ENCODE measurements at regions not wholly inside any gene's neighbourhood (a gene's known extent, or its start where the extent isn't known, plus 50 kb on each side); places are given as distances from the start of the nearest gene placed in this dataset.

DNA sequence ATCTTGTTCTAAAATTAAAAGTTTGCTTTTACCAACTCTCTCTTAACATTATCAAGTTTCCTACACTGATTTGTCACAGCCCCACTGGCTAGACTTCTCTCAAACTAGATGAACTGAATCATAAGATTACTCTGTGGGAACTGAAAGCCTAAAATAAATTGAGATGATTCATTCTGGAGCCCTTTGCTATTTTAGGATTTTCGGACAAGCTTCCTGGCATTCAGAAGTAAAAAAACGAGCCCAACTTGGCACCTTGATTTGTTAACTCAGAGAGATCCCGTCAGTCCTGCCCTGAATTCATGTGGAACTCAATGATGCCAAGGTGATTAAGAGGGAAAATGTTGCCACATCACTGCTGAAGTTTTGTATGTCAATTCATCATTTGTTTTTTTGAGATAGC, 122.0 kb upstream of the NRSN1 start:
- Histone ChIP-seq H3K9me3 (ENCODE audit: control insufficient read depth, low read length) (no peaks in the 10 kb centered on the region), H3K4ac (ENCODE audit: low read depth in 1 of 2, low read length in 2 of 2) (no peak overlapping the region), H2BK15ac (ENCODE audit: low read depth, poor library complexity, severe bottlenecking) (no peak overlapping the region), H4K8ac (ENCODE audit: low read length) (no peak overlapping the region), H3K23ac (ENCODE audit: low read length in 2 of 2) (no peak overlapping the region), H4K91ac (ENCODE audit: low read length) (no peak overlapping the region), H2BK12ac (ENCODE audit: low read length in 2 of 2) (no peak overlapping the region), H2AK5ac (ENCODE audit: low read length, severe bottlenecking) (no peak overlapping the region), H3K36me3 (ENCODE audit: control insufficient read depth in 1 of 2, insufficient read depth in 2 of 2, low read depth in 1 of 2, low read length in 2 of 2) (no peaks in the 10 kb centered on the region), H2BK120ac (ENCODE audit: low read depth, low read length) (no peak overlapping the region), H3K4me2 (ENCODE audit: low read length, poor library complexity, severe bottlenecking) (no peak overlapping the region), H3K14ac (ENCODE audit: low read length in 2 of 2) (no peak overlapping the region), H3K27me3 (ENCODE audit: control insufficient read depth in 1 of 2, insufficient read depth in 1 of 2, low read length in 2 of 2) (no peaks in the 10 kb centered on the region), H3K4me3 (ENCODE audit: insufficient read depth in 1 of 2, low read depth in 1 of 2, low read length in 2 of 2) (no peak overlapping the region), H3K79me1 (replicated peaks; ENCODE audit: low read length, poor library complexity, severe bottlenecking) (no peaks in the 10 kb centered on the region), H3K4me1 (ENCODE audit: control insufficient read depth, insufficient read depth, low read depth, low read length) (no peaks in the 10 kb centered on the region), H3K18ac (ENCODE audit: low read depth in 1 of 2, low read length in 2 of 2) (no peak overlapping the region), H3K27ac (ENCODE audit: low read length, poor library complexity, severe bottlenecking) (no peak overlapping the region), H2AFZ (ENCODE audit: low read depth, low read length) (no peak overlapping the region), H2BK5ac (ENCODE audit: low read depth, low read length, poor library complexity, severe bottlenecking) (no peak overlapping the region), H3K9ac (ENCODE audit: low read length) (no peak overlapping the region)
- DNase-seq: peak; percentile 8
- 41% methylated on average over 3 of the region's 3 CpGs for WGBS

DNA sequence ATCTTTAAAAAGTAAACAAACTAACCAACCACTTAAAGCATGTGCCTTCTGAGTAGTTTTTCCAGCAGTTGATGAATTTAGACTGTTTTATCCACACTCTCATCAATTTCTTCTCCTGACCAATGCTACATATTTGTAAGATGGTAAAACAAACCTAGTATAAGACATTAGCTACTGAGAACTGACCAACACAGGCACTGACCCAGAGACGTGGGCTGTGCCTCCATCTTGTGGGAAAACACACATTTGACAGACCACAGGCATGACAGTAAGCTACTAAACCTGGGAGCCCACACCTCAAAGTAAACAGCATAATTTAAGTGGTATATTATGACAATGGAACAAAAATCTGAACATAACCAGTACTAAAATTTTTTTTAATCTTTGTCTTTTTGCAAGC, 121.4 kb upstream of the NRSN1 start:
- 44% methylated on average over 1 of the region's 1 CpG for WGBS
- Histone ChIP-seq H3K79me1 (replicated peaks; ENCODE audit: low read length, poor library complexity, severe bottlenecking) (no peaks in the 10 kb centered on the region), H3K14ac (ENCODE audit: low read length in 2 of 2) (no peak overlapping the region), H3K9me3 (ENCODE audit: control insufficient read depth, low read length) (no peaks in the 10 kb centered on the region), H2BK5ac (ENCODE audit: low read depth, low read length, poor library complexity, severe bottlenecking) (no peak overlapping the region), H3K4ac (ENCODE audit: low read depth in 1 of 2, low read length in 2 of 2) (no peak overlapping the region), H4K8ac (ENCODE audit: low read length) (no peak overlapping the region), H3K4me2 (ENCODE audit: low read length, poor library complexity, severe bottlenecking) (no peak overlapping the region), H2BK15ac (ENCODE audit: low read depth, poor library complexity, severe bottlenecking) (no peak overlapping the region), H3K36me3 (ENCODE audit: control insufficient read depth in 1 of 2, insufficient read depth in 2 of 2, low read depth in 1 of 2, low read length in 2 of 2) (no peaks in the 10 kb centered on the region), H3K4me1 (ENCODE audit: control insufficient read depth, insufficient read depth, low read depth, low read length) (no peaks in the 10 kb centered on the region), H2AK5ac (ENCODE audit: low read length, severe bottlenecking) (no peak overlapping the region), H3K9ac (ENCODE audit: low read length) (no peak overlapping the region), H2BK12ac (ENCODE audit: low read length in 2 of 2) (no peak overlapping the region), H2AFZ (ENCODE audit: low read depth, low read length) (no peak overlapping the region), H3K27ac (ENCODE audit: low read length, poor library complexity, severe bottlenecking) (no peak overlapping the region), H3K4me3 (ENCODE audit: insufficient read depth in 1 of 2, low read depth in 1 of 2, low read length in 2 of 2) (no peak overlapping the region), H3K18ac (ENCODE audit: low read depth in 1 of 2, low read length in 2 of 2) (no peak overlapping the region), H3K27me3 (ENCODE audit: control insufficient read depth in 1 of 2, insufficient read depth in 1 of 2, low read length in 2 of 2) (no peaks in the 10 kb centered on the region), H4K91ac (ENCODE audit: low read length) (no peak overlapping the region), H3K23ac (ENCODE audit: low read length in 2 of 2) (no peak overlapping the region), H2BK120ac (ENCODE audit: low read depth, low read length) (no peak overlapping the region)
- peak; percentile 0 for DNase-seq

DNA sequence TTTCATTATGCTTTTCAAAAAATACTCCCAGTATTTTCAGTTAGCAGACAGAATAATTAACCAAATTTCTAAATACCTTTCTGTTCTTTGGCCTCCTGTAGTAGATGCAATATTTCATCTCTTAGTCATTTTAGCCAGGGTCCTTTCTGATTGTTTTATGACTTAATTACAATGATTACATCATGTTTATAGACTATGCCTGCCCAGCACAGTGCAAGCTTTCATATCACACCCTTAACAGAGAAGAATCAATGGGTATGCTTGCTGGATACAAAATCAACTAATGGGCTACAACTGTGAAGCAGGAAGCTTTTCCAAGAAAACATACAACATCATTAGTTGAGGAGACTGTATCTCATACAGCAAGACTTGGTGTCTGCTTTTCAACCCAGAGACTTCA, 119.8 kb upstream of the NRSN1 start:
- no peaks in the 10 kb centered on the region for H3K4me1 ChIP-seq (ENCODE audit: control insufficient read depth, insufficient read depth, low read depth, low read length)
- no peaks in the 10 kb centered on the region for H3K36me3 ChIP-seq (ENCODE audit: control insufficient read depth in 1 of 2, insufficient read depth in 2 of 2, low read depth in 1 of 2, low read length in 2 of 2)
- no peak overlapping the region for H3K14ac ChIP-seq (ENCODE audit: low read length in 2 of 2)
- no peak overlapping the region for H4K8ac ChIP-seq (ENCODE audit: low read length)
- no peak overlapping the region for H3K4me2 ChIP-seq (ENCODE audit: low read length, poor library complexity, severe bottlenecking)
- H2AK5ac ChIP-seq (ENCODE audit: low read length, severe bottlenecking): no peak overlapping the region
- H2BK12ac ChIP-seq (ENCODE audit: low read length in 2 of 2): no peak overlapping the region
- no peak overlapping the region for H4K91ac ChIP-seq (ENCODE audit: low read length)
- peaks cover 3% of the 10 kb centered on the region for H3K9me3 ChIP-seq (ENCODE audit: control insufficient read depth, low read length)
- H3K4me3 ChIP-seq (ENCODE audit: insufficient read depth in 1 of 2, low read depth in 1 of 2, low read length in 2 of 2): no peak overlapping the region
- no peaks in the 10 kb centered on the region for H3K79me1 ChIP-seq (replicated peaks; ENCODE audit: low read length, poor library complexity, severe bottlenecking)
- no peak overlapping the region for H3K4ac ChIP-seq (ENCODE audit: low read depth in 1 of 2, low read length in 2 of 2)
- H3K27me3 ChIP-seq (ENCODE audit: control insufficient read depth in 1 of 2, insufficient read depth in 1 of 2, low read length in 2 of 2): no peaks in the 10 kb centered on the region
- no peak overlapping the region for H3K18ac ChIP-seq (ENCODE audit: low read depth in 1 of 2, low read length in 2 of 2)
- H3K9ac ChIP-seq (ENCODE audit: low read length): no peak overlapping the region
- H2BK120ac ChIP-seq (ENCODE audit: low read depth, low read length): no peak overlapping the region
- DNase-seq: no peak
- no peak overlapping the region for H2AFZ ChIP-seq (ENCODE audit: low read depth, low read length)
- H3K23ac ChIP-seq (ENCODE audit: low read length in 2 of 2): no peak overlapping the region
- no peak overlapping the region for H2BK5ac ChIP-seq (ENCODE audit: low read depth, low read length, poor library complexity, severe bottlenecking)
- H2BK15ac ChIP-seq (ENCODE audit: low read depth, poor library complexity, severe bottlenecking): no peak overlapping the region
- no peak overlapping the region for H3K27ac ChIP-seq (ENCODE audit: low read length, poor library complexity, severe bottlenecking)

DNA sequence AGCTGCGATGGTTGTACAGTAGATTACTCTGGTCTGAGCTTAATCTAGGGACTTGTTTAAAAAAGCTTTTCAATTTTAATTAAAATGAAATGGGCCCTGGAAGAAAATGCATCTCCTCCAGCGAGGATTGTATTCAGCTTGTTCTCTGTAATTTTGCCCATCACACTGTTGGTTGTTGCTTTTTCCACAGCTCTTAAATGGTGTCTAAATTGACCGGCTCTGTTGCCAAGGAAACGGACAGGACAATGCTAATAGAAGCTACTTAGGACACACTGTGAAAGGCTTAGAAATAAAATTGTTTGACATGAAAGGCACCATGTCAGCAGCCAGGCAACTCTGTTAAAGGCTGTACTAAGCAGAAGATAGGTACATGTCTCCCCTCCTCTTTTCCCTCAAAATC, 116.7 kb upstream of the NRSN1 start:
- no peaks in the 10 kb centered on the region for H3K79me1 ChIP-seq (replicated peaks; ENCODE audit: low read length, poor library complexity, severe bottlenecking)
- H3K4me1 ChIP-seq (ENCODE audit: control insufficient read depth, insufficient read depth, low read depth, low read length): no peaks in the 10 kb centered on the region
- no peak overlapping the region for H3K4ac ChIP-seq (ENCODE audit: low read depth in 1 of 2, low read length in 2 of 2)
- H3K9me3 ChIP-seq (ENCODE audit: control insufficient read depth, low read length): peaks cover 3% of the 10 kb centered on the region
- no peaks in the 10 kb centered on the region for H3K27me3 ChIP-seq (ENCODE audit: control insufficient read depth in 1 of 2, insufficient read depth in 1 of 2, low read length in 2 of 2)
- H3K4me2 ChIP-seq (ENCODE audit: low read length, poor library complexity, severe bottlenecking): no peak overlapping the region
- no peak overlapping the region for H2AK5ac ChIP-seq (ENCODE audit: low read length, severe bottlenecking)
- WGBS: 86% methylated on average over 4 of the region's 4 CpGs
- no peak overlapping the region for H3K23ac ChIP-seq (ENCODE audit: low read length in 2 of 2)
- H3K4me3 ChIP-seq (ENCODE audit: insufficient read depth in 1 of 2, low read depth in 1 of 2, low read length in 2 of 2): no peak overlapping the region
- no peak overlapping the region for H2BK5ac ChIP-seq (ENCODE audit: low read depth, low read length, poor library complexity, severe bottlenecking)
- no peak overlapping the region for H2BK12ac ChIP-seq (ENCODE audit: low read length in 2 of 2)
- H2BK120ac ChIP-seq (ENCODE audit: low read depth, low read length): no peak overlapping the region
- H3K36me3 ChIP-seq (ENCODE audit: control insufficient read depth in 1 of 2, insufficient read depth in 2 of 2, low read depth in 1 of 2, low read length in 2 of 2): no peaks in the 10 kb centered on the region
- H4K91ac ChIP-seq (ENCODE audit: low read length): no peak overlapping the region
- DNase-seq: no peak
- no peak overlapping the region for H3K9ac ChIP-seq (ENCODE audit: low read length)
- H4K8ac ChIP-seq (ENCODE audit: low read length): no peak overlapping the region
- no peak overlapping the region for H3K14ac ChIP-seq (ENCODE audit: low read length in 2 of 2)
- H3K18ac ChIP-seq (ENCODE audit: low read depth in 1 of 2, low read length in 2 of 2): no peak overlapping the region
- H2AFZ ChIP-seq (ENCODE audit: low read depth, low read length): no peak overlapping the region
- H2BK15ac ChIP-seq (ENCODE audit: low read depth, poor library complexity, severe bottlenecking): no peak overlapping the region
- H3K27ac ChIP-seq (ENCODE audit: low read length, poor library complexity, severe bottlenecking): no peak overlapping the region
